Immature natural killer cell (primary cell): ENCODE measurements at regions not wholly inside any gene's neighbourhood (a gene's known extent, or its start where the extent isn't known, plus 50 kb on each side); places are given as distances from the start of the nearest gene placed in this dataset.

ENCODE experiments used
- DNase-seq, 3 donors: peaks; one replicate each; pipeline ENCODE4 v3.0.0; 2022; ENCODE audit warnings: mixed read lengths in 1 of 3
- H3K27ac Mint-ChIP-seq, 6 donors: one replicate each; pipeline ENCODE4 v1.8.0; 2020; ENCODE audit warnings: mixed read lengths in 6 of 6, mild to moderate bottlenecking in 5 of 6, inconsistent platforms in 4 of 6, moderate library complexity in 3 of 6
- H3K27me3 Mint-ChIP-seq, 3 donors: one replicate each; pipeline ENCODE4 v1.8.0; 2020 to 2021; ENCODE audit warnings: low read depth in 3 of 3, mild to moderate bottlenecking in 3 of 3, mixed read lengths in 3 of 3, moderate library complexity in 3 of 3, inconsistent platforms in 1 of 3
- H3K36me3 Mint-ChIP-seq, 3 donors: one replicate each; pipeline ENCODE4 v1.8.0; 2020; ENCODE audit warnings: mixed read lengths in 3 of 3, inconsistent platforms in 2 of 3, mild to moderate bottlenecking in 2 of 3
- H3K4me1 Mint-ChIP-seq, 2 donors: one replicate each; pipeline ENCODE4 v1.8.0; 2020; ENCODE audit warnings: inconsistent platforms in 2 of 2, mild to moderate bottlenecking in 2 of 2, mixed read lengths in 2 of 2, moderate library complexity in 1 of 2
- H3K4me3 Mint-ChIP-seq, 5 donors: one replicate each; pipeline ENCODE4 v1.8.0; 2020; ENCODE audit warnings: mild to moderate bottlenecking in 5 of 5, mixed read lengths in 5 of 5, inconsistent platforms in 3 of 5, moderate library complexity in 3 of 5
- H3K9me3 Mint-ChIP-seq, 6 donors: one replicate each; pipeline ENCODE4 v1.8.0; 2020; ENCODE audit warnings: mild to moderate bottlenecking in 6 of 6, mixed read lengths in 6 of 6, inconsistent platforms in 4 of 6, moderate library complexity in 3 of 6

DNA sequence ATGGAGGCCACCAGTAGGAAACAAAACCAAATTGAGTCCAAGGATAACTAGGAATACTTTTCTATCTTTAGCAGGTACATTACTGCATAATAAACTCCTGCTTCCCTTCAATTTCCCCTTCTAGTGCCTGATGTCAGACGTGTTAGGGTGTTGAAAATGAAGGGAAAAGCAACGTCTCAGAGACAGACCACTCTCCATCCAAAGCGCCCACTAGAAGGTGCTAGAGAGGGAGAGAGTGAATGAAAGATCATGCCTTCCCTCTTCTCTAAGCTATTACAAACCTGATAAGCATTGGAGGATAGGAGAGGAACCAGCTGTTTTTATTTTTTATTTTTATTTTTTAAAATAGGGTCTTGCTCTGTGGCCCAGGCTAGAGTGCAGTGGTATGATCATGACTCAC, 64.1 kb downstream of the ZNF641 start:
- no peak overlapping the region for H3K4me3 Mint-ChIP-seq
- H3K27me3 Mint-ChIP-seq: peaks cover 5 to 13% (median 6%) of the 10 kb centered on the region in 3 donors
- H3K9me3 Mint-ChIP-seq: peaks cover 0 to 4% (median 0%) of the 10 kb centered on the region in 6 donors
- no peak overlapping the region for H3K27ac Mint-ChIP-seq
- peak in 2 of 3 donors; percentile 9 to 21 for DNase-seq
- no peaks in the 10 kb centered on the region for H3K36me3 Mint-ChIP-seq
- H3K4me1 Mint-ChIP-seq: peaks cover 11 to 13% of the 10 kb centered on the region in 2 donors

DNA sequence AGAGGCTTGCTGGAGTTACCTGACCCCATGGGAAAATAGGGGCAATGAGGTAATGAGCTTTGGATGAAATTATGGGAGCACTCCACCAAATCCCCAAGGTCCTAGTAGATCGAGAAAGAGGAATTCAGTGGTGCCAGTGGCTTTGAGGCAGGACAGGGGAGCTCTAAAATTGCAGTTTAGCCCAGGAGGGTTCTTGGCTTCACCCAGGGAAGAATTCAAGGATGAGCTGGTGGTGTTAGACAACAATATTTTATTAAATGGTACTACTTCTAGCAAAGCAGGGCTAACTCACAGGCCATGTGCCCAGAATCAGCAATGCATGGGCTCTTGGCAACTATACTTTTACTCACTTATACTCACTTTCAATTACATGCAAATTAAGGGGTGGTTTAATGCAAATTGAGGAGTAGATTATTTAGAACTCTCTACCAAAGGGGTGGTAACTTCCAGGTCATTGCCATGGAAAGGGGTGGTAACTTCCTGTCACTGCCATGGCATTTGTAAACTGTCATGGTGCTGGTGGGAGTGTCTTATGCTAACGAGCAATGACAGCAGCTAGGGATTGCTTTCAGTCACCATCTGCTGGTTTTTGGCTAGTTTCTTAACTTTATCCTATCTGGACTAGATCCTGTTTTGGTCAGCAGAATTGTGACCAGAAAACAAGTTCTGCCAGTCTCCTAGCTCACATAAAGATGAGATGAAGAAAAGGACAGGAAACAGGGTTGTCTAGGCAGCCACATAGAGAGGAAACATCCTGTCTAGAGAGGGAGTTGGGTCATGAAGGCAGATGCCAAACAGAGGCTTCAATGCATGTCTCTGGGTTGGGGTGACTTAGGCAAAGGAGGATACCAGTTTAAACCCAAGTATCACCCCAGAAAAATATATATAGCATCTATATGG, 64.7 kb downstream of the ZNF641 start:
- no peaks in the 10 kb centered on the region for H3K36me3 Mint-ChIP-seq
- H3K9me3 Mint-ChIP-seq: peaks cover 0 to 4% (median 0%) of the 10 kb centered on the region in 6 donors
- H3K4me3 Mint-ChIP-seq: peak overlapping the region in 2 of 5 donors; percentile 6 to 26
- peak overlapping the region in 4 of 6 donors; percentile 17 to 63 (median 52) for H3K27ac Mint-ChIP-seq
- H3K27me3 Mint-ChIP-seq: peaks cover 5 to 13% (median 6%) of the 10 kb centered on the region in 3 donors
- H3K4me1 Mint-ChIP-seq: peaks cover 11 to 13% of the 10 kb centered on the region in 2 donors
- DNase-seq: peak in 2 of 3 donors; percentile 7 to 15

DNA sequence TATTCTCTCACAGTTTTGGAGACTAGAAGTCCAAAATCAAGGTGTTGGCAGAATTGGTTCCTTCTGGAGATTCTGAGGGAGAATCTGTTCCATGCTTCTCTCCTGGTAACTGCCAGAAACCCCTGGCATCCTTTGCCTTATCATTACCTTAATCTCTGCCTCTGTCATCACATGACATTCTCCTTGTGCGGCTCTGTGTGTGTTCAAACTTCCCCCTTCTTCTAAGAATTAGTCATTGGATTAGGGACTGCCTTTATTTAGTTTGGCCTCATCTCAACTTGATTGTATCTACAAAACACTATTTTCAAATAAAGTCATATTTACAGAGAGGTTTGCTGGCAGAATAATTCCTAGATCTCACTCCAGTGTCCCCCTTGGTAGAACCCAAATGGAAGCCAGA, 68.9 kb downstream of the ZNF641 start:
- DNase-seq: no peak
- H3K27ac Mint-ChIP-seq: no peak overlapping the region
- H3K4me3 Mint-ChIP-seq: no peak overlapping the region
- H3K4me1 Mint-ChIP-seq: peaks cover 11 to 13% of the 10 kb centered on the region in 2 donors
- H3K27me3 Mint-ChIP-seq: peaks cover 0 to 9% (median 8%) of the 10 kb centered on the region in 3 donors
- H3K36me3 Mint-ChIP-seq: peaks cover 0 to 4% (median under 1%) of the 10 kb centered on the region in 3 donors
- peaks cover 0 to 5% (median 3%) of the 10 kb centered on the region in 6 donors for H3K9me3 Mint-ChIP-seq

DNA sequence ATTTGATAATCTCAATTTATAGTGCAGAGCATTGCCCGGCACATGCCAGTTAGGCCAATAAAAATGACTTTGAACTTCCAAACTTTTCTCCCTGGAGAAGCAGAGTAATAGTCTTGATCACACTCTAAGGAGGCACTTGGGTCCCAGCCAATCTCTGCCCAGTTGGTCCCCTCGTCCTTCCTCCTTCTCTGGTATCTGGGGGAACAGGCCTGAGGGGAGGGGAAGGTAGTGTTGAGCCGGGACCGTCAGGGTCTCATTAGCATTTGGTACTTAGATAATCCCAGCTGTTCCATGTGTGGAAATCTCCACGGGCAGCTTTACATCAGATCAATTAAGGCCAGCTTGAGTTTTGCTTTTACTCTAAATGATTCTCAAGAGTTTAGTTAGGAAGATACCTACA, 70.1 kb downstream of the ZNF641 start:
- Mint-ChIP-seq H3K36me3 (peaks cover 0 to 8% (median 6%) of the 10 kb centered on the region in 3 donors), H3K9me3 (peaks cover 0 to 11% (median 7%) of the 10 kb centered on the region in 6 donors), H3K4me3 (no peak overlapping the region), H3K27me3 (peaks cover 3 to 13% (median 10%) of the 10 kb centered on the region in 3 donors), H3K4me1 (peaks cover under 1 to 2% of the 10 kb centered on the region in 2 donors), H3K27ac (no peak overlapping the region)
- DNase-seq: no peak

DNA sequence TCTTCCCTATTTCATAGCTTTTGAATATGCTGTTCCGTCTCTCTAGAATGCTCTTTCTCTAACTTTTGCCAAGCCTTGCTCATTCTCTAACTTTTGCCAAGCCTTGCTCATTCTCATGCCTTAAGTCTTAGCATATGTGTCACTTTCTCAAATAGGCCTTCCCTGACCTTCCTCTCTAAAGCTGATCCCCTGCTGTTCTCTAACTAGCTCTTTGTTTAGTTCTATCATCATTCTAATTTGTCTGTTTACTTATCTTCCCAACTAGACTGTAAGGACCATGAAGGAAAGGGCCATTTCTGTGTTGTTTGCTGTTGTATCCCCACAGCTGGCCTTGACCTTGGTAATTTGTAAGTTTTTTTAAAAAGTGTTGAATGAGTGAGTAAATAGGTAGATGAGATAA, 71.1 kb downstream of the ZNF641 start:
- peaks cover 5 to 11% (median 10%) of the 10 kb centered on the region in 3 donors for H3K27me3 Mint-ChIP-seq
- H3K27ac Mint-ChIP-seq: no peak overlapping the region
- no peaks in the 10 kb centered on the region for H3K4me1 Mint-ChIP-seq
- H3K36me3 Mint-ChIP-seq: peaks cover 0 to 11% (median 8%) of the 10 kb centered on the region in 3 donors
- peaks cover 0 to 11% (median 7%) of the 10 kb centered on the region in 6 donors for H3K9me3 Mint-ChIP-seq
- H3K4me3 Mint-ChIP-seq: no peak overlapping the region
- DNase-seq: no peak

DNA sequence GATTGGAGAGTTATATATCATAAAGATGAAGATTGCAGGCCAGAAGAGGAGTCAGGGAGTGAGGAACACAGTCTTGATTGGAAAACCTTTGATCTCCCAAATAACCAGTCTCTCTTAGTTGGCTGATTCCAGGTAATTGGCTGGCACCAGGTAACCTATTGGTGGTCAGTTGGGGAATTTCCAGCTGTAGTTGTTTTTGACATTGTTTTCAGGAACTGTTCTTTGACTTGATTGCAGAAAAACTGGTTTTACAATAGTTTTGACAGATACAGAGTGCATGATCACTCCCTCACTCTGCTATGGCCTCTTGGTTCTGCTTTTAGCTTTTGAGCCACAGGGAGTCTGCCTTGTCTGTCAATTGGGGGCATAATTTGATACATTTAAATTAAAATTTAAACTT, 71.6 kb downstream of the ZNF641 start:
- H3K4me3 Mint-ChIP-seq: no peak overlapping the region
- DNase-seq: no peak
- peaks cover 0 to 11% (median 8%) of the 10 kb centered on the region in 3 donors for H3K36me3 Mint-ChIP-seq
- no peaks in the 10 kb centered on the region for H3K4me1 Mint-ChIP-seq
- H3K27ac Mint-ChIP-seq: no peak overlapping the region
- H3K9me3 Mint-ChIP-seq: peaks cover 0 to 11% (median 7%) of the 10 kb centered on the region in 6 donors
- H3K27me3 Mint-ChIP-seq: peaks cover 5 to 11% (median 11%) of the 10 kb centered on the region in 3 donors

DNA sequence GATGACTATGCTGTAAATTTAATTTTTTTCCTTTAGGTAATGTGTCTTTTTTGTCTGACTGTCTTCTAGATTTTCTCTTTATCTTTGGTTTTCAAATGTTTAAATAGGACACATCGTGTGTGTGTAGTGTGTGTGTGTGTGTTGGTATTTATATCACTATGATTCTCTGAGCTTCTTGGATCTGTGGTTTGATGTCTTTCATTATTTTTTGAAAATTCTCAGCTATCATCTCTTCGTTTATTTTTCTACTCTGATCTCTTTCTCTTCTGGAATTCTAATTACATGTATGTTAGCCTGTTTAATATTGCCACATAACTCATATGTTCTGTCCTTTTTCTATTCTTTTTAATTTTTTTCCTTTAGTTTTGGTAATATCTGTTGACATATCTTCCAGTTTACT, 73.5 kb upstream of the OR10AD1 start:
- Mint-ChIP-seq H3K4me3 (no peak overlapping the region), H3K27ac (no peak overlapping the region), H3K4me1 (no peaks in the 10 kb centered on the region), H3K9me3 (peaks cover 0 to 11% (median 7%) of the 10 kb centered on the region in 6 donors), H3K27me3 (peaks cover 7 to 25% (median 15%) of the 10 kb centered on the region in 3 donors), H3K36me3 (peaks cover 0 to 11% (median 8%) of the 10 kb centered on the region in 3 donors)
- no peak for DNase-seq

DNA sequence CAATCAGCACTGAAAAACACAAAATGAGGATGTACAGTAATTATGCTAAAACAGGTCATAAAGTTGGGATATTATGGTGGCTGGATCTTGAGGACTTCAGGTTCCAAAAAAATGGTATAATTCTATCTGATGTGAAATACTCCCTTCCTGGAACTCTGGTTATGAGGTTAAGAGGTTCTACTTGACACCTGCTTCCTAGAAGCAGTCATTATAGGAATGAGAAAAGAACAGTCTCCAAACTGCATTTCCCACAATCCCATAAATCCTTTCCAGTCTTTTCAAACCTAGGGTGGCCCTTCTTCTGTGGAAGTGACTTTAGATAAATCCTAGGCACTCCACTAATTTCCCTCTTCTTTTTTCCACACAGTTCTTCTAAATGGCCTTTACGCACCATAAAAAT, 63.7 kb upstream of the OR10AD1 start:
- no peaks in the 10 kb centered on the region for H3K9me3 Mint-ChIP-seq
- no peak overlapping the region for H3K27ac Mint-ChIP-seq
- H3K36me3 Mint-ChIP-seq: no peaks in the 10 kb centered on the region
- no peak overlapping the region for H3K4me3 Mint-ChIP-seq
- H3K4me1 Mint-ChIP-seq: no peaks in the 10 kb centered on the region
- peaks cover 7 to 13% (median 9%) of the 10 kb centered on the region in 3 donors for H3K27me3 Mint-ChIP-seq
- no peak for DNase-seq

DNA sequence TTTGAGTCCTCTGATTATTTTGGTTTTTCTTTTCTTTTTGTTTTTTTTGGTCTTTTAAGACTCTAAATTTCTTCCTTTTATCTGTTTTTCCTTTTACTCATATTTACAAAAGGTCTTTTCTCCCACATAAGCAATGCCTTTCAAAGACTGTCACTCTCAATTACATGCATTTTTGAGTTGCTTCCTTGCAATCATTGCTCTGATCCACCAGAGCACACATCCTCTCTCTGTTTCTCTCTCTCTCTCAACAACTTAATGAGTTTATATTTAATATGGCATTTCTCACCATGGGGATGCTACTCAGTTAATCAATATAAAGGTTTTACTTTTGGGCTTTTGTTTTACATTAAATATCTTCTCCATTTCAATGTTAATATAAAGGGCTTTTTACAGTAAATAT, 62.7 kb upstream of the OR10AD1 start:
- DNase-seq: no peak
- H3K27me3 Mint-ChIP-seq: peaks cover 5 to 11% (median 9%) of the 10 kb centered on the region in 3 donors
- no peaks in the 10 kb centered on the region for H3K36me3 Mint-ChIP-seq
- H3K9me3 Mint-ChIP-seq: no peaks in the 10 kb centered on the region
- no peaks in the 10 kb centered on the region for H3K4me1 Mint-ChIP-seq
- no peak overlapping the region for H3K27ac Mint-ChIP-seq
- no peak overlapping the region for H3K4me3 Mint-ChIP-seq

DNA sequence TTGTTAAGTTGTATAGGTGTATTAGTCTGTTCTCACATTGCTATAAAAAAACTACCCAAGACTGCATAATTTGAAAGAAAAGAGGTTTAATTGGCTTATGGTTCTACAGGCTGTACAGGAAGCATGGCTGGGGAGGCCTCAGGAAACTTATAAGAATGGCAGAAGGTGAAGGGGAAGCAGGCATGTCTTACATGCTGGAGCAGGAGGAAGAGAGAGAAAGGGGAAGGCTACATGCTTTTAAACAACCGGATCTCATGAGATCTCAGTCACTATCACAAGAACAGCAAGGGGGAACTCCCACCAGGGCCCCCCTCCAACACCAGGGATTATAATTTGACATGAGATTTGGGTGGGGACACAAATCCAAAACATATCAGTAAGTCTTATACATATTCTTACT, 60.5 kb upstream of the OR10AD1 start:
- DNase-seq: no peak
- no peak overlapping the region for H3K27ac Mint-ChIP-seq
- no peaks in the 10 kb centered on the region for H3K4me1 Mint-ChIP-seq
- H3K36me3 Mint-ChIP-seq: no peaks in the 10 kb centered on the region
- H3K27me3 Mint-ChIP-seq: peaks cover 5 to 9% (median 9%) of the 10 kb centered on the region in 3 donors
- H3K9me3 Mint-ChIP-seq: no peaks in the 10 kb centered on the region
- no peak overlapping the region for H3K4me3 Mint-ChIP-seq

DNA sequence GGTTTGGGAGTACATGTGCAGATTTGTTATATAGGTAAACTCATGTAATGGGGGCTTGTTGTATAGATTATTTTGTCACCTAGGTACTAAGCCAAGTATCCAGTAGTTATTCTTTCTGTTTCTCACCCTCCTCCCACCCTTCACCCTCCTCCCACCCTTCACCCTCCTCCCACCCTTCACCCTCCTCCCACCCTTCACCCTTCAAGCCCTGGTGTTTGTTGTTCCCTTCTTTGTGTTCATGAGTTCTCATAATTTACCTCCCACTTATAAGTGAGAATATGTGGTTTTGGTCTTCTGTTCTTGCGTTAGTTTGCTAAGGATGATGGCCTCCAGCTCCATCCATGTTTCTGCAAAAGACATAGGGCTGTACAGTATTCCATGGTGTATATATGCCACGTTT, 58.7 kb upstream of the OR10AD1 start:
- Mint-ChIP-seq H3K27ac (no peak overlapping the region), H3K4me3 (no peak overlapping the region), H3K36me3 (no peaks in the 10 kb centered on the region), H3K27me3 (peaks cover 4 to 11% (median 10%) of the 10 kb centered on the region in 3 donors), H3K9me3 (no peaks in the 10 kb centered on the region), H3K4me1 (no peaks in the 10 kb centered on the region)
- no peak for DNase-seq
